ENCODE measurements at regions not wholly inside any gene's neighbourhood (a gene's known extent, or its start where the extent isn't known, plus 50 kb on each side); places are given as distances from the start of the nearest gene placed in this dataset.

DNA sequence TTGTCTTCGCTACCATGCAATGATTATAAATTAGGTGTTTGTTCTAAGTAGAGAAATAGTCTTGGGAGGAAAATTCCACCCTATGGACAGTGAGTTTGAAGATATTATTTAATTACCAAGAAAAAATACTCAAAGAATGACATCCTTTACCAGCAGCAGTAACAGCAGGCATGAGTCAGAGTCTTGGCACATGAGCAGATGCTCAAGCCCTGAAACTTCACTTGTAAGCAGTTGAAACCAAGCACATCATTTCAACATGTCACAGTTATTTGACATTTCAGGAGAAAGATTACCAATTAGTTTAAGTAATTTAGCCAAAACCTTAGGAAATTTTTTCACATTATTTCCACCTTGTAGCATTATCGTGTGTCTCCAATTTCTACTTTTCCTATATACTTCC, 99.2 kb downstream of the C12orf50 start:
- no peak for DNase-seq (ENCODE audit: low spot score)

DNA sequence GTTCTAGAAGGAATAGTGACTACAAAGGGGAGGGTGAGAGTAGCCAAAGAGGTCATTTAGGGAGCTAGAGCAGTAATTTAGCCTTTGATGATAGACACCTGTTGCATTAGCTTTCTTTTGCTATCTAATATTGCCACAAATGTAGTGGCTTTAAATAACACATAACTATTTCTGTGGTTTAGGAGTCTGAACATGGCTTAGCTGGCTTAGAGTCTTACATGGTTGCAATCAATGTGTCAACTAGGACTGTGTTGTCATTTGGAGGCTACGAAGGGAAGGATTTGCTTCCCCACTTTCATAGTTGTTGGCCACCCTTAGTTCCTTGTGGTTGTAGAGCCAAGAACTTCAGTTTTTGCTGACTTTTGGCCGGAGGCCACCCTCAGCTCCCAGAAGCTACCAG, 99.9 kb downstream of the C12orf50 start:
- DNase-seq (ENCODE audit: low spot score) = no peak

DNA sequence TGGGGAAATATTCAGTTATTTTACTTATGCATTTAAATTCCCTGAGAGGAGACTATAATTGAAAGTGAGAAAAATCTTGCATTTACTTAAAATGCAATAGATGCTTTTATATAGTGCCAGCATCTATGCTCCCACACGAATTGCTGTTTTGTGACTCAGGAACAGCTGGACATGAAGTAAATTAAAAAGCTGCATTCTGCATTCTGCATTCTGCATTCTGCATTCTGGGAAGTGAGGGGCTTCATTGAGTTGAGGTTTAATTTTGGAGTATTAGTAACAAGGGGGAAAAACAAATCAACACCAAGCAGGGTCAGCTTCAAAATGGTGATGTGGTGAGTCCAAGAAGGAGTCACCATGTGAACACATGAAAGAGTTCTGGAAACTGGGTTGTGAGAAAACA, 101.2 kb downstream of the C12orf50 start:
- DNase-seq (ENCODE audit: low spot score) = no peak

DNA sequence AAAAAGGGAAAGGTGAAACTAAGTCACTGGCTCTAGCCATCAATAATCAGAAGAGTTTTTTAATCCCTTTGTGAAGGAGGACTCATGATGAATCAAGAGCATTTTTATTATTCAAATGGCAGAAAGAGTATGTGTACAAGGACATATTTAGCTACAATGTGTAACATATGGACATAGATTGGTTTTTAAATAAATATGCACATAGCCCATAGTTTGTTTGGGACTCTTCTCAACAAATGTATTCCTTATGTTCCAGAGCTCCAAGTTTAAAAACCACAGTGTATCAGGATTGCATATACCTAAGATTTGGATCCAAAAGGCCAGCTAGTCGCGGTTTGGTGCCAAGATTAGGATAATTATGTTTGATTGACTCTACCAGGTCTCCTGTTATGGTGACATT, 104.2 kb downstream of the C12orf50 start:
- DNase-seq (ENCODE audit: low spot score) = no peak

DNA sequence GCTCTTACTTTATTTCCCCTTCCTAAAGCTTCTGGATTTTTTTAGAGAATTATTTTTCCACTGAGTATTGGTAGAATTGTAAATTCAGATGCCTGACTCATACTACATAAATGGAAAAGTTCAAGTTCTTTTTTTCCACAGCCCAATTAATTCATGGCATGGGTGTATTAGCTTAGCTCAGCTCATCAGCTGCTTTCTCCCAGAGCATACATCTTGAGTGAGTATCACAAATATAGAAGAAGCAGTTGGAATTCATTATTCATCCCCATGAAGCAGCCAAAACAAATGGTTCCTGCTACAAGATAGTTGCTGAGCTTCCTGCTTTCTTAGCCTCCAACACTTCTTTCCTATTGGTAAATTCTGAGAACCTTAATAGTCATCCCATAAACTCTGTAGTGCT, 105.1 kb downstream of the C12orf50 start:
- no peak for DNase-seq (ENCODE audit: low spot score)

DNA sequence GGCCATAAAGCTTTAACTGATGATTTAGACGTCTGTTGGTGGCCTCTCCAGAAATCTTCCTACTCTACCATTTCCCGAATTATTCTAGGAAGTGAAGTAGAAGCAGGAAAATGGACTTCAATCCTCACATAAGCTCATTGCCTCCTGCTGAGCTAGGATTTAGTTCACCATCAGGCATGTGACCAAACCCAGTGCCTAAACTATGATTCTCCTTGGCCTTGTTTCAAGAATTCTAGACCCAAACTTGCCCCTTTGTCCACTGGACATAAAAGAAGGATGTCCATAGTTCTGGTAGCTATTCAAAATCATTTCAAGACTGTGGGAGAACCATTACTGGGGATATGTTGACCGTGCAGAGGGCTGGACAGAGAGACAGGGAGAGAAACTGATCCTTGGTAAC, 105.8 kb downstream of the C12orf50 start:
- DNase-seq (ENCODE audit: low spot score) = no peak

DNA sequence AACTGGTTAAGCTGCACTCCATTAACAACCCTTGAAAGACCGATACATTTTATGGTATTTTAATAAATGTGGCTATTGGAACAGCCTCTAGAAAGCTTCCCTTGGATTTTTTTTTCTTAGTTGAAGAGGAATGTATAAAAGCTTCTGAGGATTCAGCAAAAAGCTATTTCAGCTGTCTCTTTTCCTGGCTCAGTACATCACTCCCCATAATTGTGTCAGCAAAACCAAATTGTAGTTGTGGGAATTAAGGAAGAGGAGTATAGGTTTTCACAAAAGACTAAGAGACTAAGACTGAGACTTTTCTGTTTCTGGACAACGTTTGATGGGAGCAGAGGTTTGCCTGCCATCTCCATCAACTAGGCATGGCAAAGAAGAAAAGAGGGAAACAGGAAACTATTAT, 106.5 kb downstream of the C12orf50 start:
- DNase-seq (ENCODE audit: low spot score) = no peak

DNA sequence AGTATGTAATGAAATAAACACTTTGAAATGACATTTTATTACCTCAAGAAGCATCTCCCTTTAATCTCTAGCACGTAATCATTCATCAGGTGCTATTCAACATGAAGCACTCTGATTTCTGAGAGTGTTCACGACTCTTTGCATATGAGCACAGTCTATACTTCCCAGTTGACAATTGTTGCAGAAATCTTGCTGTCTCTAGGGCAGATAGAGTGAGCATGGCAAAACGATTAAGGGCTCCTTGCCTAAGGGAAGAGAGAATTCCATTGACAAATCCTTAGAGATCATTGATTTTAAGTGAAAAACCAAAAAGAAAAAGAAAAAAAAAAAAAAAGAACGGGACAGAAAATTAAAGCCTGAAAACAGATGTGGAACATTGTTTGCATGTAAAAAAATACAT, 107.6 kb downstream of the C12orf50 start:
- no peak for DNase-seq (ENCODE audit: low spot score)

DNA sequence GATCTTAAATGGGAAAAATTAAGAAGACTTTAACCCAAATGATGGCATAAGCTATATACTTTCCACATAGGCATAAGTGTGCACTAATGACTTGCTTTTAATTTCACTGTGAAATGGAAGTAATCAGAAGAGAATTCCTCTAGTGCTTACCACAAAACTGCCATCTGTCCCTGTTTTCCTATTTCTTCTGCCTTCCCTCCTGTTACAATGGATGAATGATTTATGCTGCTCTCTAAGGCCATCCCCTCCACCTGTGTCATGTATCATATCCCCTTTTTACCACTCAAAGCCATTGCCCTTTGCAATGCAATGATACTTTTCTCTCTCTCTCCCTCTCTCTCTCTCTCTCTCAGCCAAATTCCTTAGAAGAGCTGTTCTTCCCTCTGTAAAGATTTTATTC, 109.1 kb downstream of the C12orf50 start:
- DNase-seq (ENCODE audit: low spot score) = no peak

DNA sequence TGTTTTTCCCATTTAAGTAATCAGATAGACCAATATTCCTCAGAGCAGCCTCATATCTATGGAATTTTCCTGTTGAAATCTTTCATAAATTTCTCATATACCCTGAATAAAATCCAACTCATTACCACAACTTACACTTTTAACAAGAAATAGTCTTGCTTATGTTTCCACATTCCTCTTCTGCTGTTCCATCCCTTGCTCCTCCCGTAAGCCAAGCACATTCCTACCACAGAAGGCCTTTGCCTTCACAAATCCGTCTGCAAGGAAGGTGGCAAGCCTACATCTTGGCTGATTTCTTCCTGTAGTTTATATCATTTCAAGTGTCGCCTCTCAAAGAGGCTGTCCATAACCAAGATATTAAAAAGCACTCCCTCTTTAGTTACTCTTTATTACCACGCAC, 127.7 kb downstream of the C12orf50 start:
- DNase-seq (ENCODE audit: low spot score) = no peak

DNA sequence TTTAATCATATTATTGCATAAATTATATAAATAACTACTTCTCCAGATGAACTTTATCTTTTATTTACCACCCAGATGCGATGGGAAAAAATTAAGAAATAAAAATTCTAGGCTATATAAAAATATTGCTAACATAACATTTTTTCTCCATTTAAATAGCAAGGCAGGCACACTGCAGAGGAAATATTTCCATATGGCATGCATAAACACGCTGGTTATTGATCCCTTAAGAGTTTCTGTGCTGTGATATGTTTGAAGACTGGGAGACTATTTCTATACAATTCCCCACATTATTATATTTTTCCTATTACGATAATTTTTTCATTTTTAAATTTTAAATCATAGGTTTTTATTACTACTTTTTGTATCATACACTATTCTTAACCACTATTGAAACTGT, 131.5 kb downstream of the C12orf50 start:
- no peak for DNase-seq (ENCODE audit: low spot score)

DNA sequence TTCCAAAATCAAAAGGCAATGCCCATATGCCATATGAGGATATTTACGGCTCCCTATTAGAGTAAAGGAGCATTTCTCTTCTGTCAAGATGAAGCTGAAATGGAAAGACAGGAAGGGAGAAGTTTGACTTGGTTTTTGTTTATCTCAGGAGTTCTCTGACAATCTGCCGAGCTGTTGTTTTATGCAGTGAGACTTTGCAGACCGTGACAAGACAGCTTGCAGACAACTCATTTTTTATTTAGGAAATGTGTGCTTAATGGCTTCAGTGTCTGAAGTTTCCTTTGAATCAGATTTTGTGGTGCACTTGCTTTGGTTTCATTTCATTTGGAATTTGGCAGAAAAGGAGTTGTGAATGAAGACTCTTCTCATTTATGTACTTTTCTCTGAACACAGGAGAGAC, 145.4 kb downstream of the C12orf50 start:
- no peak for DNase-seq (ENCODE audit: low spot score)

DNA sequence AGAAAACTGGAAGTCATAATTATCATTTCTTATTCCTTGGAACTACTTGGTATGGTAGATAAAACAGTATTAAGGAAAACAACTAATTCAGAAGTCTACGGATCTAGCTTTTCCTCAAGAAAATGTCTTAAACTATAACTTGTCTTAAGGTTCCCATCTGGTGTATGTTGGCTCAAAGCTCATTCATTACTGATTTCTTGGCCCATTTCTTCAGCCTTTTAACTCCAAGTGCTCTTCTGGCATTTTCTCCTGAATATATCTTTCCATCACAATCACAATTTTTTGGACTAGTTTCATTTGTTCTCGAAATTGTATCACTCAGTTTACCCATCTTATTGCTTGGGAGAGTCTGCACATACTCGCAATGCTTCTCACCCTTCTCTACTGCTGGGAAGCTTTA, 150.1 kb downstream of the C12orf50 start:
- DNase-seq (ENCODE audit: low spot score) = no peak

DNA sequence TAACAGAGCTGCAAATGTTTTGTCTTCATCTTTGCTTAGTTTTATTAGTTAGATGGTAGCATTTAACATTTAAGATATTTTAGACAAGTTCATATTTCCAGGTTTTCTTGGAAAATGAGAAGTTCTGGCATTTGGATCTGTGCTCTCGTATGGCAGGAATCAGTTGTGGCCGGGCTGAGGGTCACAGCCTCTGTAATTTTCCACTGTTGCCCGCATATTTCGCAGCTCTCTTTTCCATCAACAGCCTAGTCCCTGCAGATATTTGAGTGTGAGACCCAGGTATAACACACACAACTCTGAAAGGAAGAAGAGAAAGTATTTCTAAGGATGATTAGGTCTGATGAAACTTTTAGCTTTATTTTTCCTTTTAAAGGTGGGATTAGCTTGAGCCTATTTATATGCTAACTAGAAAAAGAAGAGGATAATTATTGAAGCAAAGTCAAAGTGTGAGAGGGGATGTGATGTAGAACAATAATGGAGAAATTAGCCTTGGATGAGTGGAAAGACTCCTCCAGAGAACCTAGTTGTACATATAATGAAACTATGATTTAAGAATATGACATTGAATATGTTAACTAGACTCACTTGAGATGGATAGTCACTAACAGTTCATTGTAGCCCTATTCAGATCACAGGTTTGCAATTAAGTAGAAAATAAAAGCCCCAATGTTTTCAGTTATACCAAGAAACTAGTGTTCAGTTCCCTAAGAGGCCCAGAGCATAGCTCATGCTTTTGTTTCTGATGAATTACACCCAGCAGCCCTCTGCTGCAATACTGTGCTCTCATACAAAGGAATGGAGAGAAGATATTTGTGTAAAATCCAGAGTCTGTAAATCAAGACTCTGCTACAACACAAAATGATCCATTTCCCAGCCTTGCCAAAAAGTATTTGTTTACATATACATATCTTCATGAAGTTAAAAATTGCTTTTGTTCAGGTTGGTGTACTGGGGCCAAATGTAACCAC, 158.4 kb downstream of the C12orf50 start:
- DNase-seq (ENCODE audit: low spot score) = no peak

DNA sequence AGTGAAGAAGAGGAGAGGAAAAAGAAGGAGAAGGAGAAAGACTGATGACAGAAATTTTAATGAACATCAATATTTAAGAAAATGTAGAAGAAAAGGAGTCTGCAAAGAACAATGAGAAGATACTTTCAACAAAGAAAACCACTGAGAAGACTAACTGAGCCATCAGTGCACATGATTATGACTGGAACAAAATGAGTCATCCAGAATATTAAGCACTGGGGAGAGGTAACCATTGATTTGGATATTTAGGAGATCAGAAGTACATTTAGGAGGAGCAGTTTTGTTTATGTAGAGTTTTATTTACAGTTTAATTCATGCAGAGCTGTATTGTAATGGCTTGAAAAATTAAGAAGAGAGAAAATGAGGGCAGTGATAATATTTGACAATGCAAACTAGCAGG, 159.1 kb downstream of the C12orf50 start:
- DNase-seq (ENCODE audit: low spot score) = no peak

DNA sequence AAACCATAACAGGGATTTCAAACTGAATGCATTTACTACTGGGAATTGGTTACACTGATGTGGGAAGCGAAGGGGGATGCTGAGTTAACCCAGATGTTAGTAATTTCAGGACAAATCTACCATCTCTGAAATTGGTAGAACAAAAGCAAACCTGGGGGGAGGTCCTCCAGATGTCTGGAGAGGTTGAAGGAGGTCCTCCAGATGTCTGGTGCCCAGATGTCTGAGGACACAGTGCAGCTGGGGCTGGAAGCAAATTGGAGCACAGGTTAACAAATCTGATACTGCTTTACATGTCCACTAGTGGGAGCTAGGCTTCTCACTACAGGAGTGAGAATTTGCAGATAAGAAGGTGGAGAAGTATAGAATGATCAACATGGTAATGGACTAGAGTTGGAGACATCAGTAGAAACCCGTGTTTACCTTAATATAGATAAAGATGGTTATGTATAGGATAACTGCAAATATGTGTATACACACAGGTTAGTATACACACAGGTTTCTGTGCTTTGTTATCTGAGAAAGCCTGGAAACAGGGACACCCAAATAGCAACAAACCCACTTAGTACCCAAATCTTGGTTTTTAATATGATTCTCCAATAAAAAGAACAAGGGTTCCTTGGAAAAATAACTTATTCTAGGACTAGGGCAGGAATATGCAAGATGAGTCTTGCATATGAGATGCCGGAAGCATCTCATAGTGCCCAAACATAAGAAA, 162.5 kb downstream of the C12orf50 start:
- no peak for DNase-seq (ENCODE audit: low spot score)

DNA sequence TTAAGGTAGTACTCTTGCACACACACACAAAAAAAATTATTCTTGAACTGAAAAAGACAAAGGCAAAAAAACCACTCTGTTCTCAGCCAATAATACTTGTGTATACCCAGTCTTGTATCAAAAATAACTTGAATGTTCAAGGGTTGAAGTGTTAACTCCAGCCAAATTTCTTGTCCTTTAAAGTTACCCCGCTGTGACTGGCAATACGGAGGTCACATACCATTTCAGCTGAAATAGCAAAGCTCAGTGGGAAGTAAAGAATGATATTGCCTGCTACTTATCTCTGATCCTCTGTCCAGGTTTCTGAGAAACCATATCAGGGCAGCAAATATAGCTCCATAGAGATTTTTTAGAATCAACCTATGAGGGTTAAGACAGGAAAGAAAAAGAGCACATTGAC, 167.4 kb downstream of the C12orf50 start:
- no peak for DNase-seq (ENCODE audit: low spot score)

DNA sequence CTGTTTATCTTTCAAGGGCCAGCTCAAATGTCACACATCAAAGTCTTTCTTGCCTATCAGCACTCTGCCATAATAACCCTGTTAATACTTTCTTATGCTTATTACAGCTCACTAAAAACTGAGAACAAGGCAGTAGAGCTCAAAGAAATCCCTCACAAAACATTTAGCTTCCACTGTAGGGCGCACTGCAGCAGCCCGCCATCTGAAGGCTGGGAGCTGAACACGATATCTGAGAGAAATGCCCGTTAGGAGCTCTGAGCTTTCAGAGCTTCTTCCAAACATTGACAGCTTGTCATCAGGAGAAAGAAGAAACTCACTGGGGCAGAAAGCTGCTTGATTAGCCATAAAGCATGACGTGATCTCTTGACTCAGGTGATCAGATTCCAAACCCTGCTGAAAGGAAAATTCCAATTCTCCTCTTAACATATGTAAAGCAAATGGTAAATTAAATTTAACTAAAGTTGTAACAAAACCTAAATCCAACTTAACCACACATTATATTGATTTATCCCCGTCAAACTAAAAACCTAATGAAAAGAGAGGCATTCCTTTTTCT, 175.7 kb downstream of the C12orf50 start:
- no peak for DNase-seq (ENCODE audit: low spot score)

DNA sequence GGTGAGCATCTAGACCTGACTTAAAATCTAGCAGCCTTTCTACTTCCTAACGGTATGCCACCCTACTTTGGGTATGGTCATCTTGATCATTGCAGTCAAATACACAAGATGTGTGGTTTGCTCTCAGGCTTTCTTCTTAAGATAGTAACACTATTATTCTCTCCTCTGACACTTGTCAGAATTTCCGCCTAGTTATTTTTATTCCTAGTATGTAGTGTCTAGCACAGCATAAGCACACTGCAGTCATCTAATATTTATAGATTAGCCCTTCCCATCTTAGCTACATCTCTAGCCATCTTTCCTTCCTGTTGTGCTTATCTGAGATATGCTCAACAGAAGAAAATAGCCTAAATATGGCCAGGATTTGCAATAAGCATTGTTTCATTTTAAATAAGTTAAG, 180.1 kb downstream of the C12orf50 start:
- DNase-seq (ENCODE audit: low spot score) = no peak

DNA sequence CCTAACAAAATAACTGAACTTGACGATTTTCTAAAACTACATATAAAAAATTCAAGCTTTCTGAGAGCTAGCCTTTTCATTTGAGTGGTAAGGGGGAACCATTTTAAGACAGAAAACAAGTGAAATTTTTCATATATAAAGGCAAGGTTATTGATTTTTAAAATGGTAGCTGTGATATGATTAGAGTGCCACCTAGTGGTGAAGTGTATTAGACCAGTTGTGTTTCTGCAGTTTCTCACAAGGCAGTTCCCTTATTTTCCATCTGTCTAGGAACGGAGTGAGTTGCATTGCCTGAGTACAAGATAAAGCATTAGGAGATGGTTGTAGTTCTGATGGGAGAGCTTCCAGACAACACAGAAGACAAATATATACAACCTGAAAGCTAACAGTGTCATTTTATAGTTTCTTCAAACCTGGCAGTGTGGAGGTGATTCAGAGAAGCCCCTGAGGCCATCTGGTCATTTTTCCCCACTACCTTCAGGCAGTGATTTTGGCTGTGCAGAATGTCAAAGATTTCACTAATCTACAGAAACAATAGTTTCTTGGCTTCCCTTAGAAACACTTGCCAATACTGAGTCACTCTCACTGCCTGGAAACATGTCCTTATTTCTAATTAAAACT, 180.8 kb downstream of the C12orf50 start:
- peak; percentile 17 for DNase-seq (ENCODE audit: low spot score)

DNA sequence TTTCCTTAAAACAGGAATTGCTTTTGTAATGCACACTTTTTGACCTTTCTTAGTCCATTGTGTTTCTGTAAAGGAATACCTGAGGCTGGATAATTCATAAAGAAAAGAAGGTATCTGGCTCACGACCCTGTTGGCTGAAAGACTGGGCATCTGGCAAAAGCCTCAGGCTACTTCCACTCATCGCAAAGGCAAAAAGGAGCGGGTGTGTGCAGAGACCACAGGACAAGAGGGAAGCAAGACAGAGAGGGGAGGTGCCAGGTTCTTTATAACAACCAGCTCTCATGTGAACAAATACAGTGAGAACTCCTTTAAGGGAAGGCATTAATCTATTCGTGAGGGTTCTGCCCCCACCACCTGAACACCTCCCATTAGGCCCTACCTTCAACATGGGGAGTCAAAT, 182.1 kb downstream of the C12orf50 start:
- DNase-seq (ENCODE audit: low spot score) = no peak

DNA sequence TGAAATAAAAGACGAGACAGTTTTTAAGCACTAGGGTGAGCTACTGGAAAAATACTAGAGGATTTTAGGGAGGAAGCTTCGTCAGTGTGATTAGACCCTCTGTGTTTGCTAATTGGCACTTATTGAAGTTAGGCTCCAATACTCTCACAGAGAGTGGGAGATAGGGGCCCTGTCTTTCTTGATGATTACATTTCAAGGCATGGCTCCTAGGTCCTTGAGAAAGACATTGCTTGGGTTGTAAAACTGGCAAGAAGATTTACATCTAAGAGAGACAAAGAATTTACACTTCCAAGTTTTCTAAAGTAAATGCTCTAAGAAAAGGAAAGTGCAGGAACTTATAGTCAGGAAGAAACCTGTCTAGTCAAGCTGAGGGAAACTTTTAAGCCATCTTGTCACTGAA, 183.2 kb downstream of the C12orf50 start:
- no peak for DNase-seq (ENCODE audit: low spot score)

DNA sequence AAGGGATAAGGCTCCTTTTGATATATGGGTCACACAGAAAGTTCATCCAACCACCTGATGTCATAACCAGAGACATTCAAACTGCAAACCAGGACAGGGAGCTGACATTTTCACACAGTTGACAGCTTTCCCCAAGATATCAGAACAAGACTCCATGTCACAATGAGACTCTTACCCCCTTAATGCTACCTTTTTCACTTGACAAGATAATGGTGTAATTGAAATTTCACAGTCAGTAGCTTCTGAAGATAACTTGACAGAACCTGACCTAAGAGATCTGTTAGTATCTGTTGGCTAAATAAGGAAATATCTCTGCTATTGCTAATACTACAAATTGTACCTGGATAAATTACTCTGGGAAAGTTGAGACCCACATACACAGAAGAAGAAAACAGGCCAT, 187.3 kb downstream of the C12orf50 start:
- no peak for DNase-seq (ENCODE audit: low spot score)

Data from globus pallidus (tissue), 1 donor.